Tibial artery (tissue), 4 donors: ENCODE measurements at regions not wholly inside any gene's neighbourhood (a gene's known extent, or its start where the extent isn't known, plus 50 kb on each side); places are given as distances from the start of the nearest gene placed in this dataset.
"Not testable (repeated sequence)": the region's sequence is repeated elsewhere in the genome, so short reads cannot be mapped to it uniquely, and the experiment has no call there.

Source experiments
- DNase-seq, 2 donors: peaks; one replicate each; pipeline ENCODE4 v3.0.0-alpha.2; 2019
- H3K27ac ChIP-seq, 2 donors: fragments of 200-600 bp; sonication (generic) in 1 of 2; 1 replicate in 1 of 2; 2 replicates in 1 of 2; pipeline ENCODE4 v1.5.1; 2018 to 2019; ENCODE audit warnings: mild to moderate bottlenecking in 1 of 2
- H3K27me3 ChIP-seq, 2 donors: fragments of 200-600 bp; sonication (generic) in 1 of 2; one replicate each; pipeline versions ENCODE4 v1.5.1 to v1.6.0; 2016 to 2019
- H3K36me3 ChIP-seq, 3 donors: fragments of 200-600 bp; sonication (generic) in 2 of 3; one replicate each; pipeline ENCODE4 v1.5.1; 2016 to 2019; ENCODE audit warnings: mild to moderate bottlenecking in 2 of 3
- H3K4me1 ChIP-seq, 4 donors: fragments of 200-600 bp; sonication (generic) in 2 of 4; 1 replicate in 3 of 4; 2 replicates in 1 of 4; pipeline ENCODE4 v1.5.1; 2016 to 2019
- H3K4me3 ChIP-seq, 2 donors: fragments of 200-600 bp; sonication (generic) in 1 of 2; 1 replicate in 1 of 2; 2 replicates in 1 of 2; pipeline ENCODE4 v1.5.1; 2018 to 2019; ENCODE audit warnings: mild to moderate bottlenecking in 2 of 2
- H3K9me3 ChIP-seq, 3 donors: fragments of 200-600 bp; sonication (generic) in 1 of 3; one replicate each; pipeline ENCODE4 v1.5.1; 2016 to 2019
- CTCF ChIP-seq, 2 experiments: fragments of 200-600 bp in 1 of 2; fragments of 450-650 bp in 1 of 2; IDR thresholded peaks; one replicate each; pipeline ENCODE4 v1.5.1; 2017 to 2019; ENCODE audit warnings: antibody characterized with exemption in 2 of 2, mild to moderate bottlenecking in 1 of 2, moderate library complexity in 1 of 2
- intact Hi-C: fragments of 100-400 bp; cut with DNase I; formaldehyde crosslinking; loops from one replicate; pipeline ENCODE4 v1.15.0; 2023; ENCODE audit warnings: low total_unique reads

- H3K27ac ChIP-seq: no peak overlapping the region
- no peak overlapping the region for H3K4me3 ChIP-seq
- intact Hi-C loops: no loop called here
- H3K36me3 ChIP-seq: no peaks in the 10 kb centered on the region
- H3K27me3 ChIP-seq: peaks cover 0 to 22% of the 10 kb centered on the region in 2 donors
- H3K4me1 ChIP-seq: no peaks in the 10 kb centered on the region
- TF ChIP-seq CTCF (IDR thresholded peaks at IDR 0.05): no peak
- DNase-seq: no peak
- peaks cover 0 to 44% (median 42%) of the 10 kb centered on the region in 3 donors for H3K9me3 ChIP-seq
These were observed 773.3 kb upstream of the DEFB115 start for GRCh38 chr20:30484009-30484748.

- intact Hi-C loops: no loop called here
- DNase-seq: no peak
- TF ChIP-seq CTCF (IDR thresholded peaks at IDR 0.05): no peak
- Histone ChIP-seq H3K4me1 (no peaks in the 10 kb centered on the region), H3K27ac (no peak overlapping the region), H3K36me3 (no peaks in the 10 kb centered on the region), H3K9me3 (peaks cover 0 to 46% (median 46%) of the 10 kb centered on the region in 3 donors), H3K27me3 (peaks cover 0 to 27% of the 10 kb centered on the region in 2 donors), H3K4me3 (no peak overlapping the region)
These were observed 772.8 kb upstream of the DEFB115 start for GRCh38 chr20:30484749-30485070.

GRCh38 chr20:30485331-30486102, 771.9 kb upstream of the DEFB115 start:
- DNase-seq: no peak
- Histone ChIP-seq H3K9me3 (peaks cover 0 to 47% (median 46%) of the 10 kb centered on the region in 3 donors), H3K4me3 (no peak overlapping the region), H3K36me3 (no peaks in the 10 kb centered on the region), H3K27me3 (peaks cover 0 to 28% of the 10 kb centered on the region in 2 donors), H3K27ac (no peak overlapping the region), H3K4me1 (no peaks in the 10 kb centered on the region)
- intact Hi-C loops: no loop called here
- TF ChIP-seq CTCF (IDR thresholded peaks at IDR 0.05): no peak

- H3K4me3 ChIP-seq: no peak overlapping the region
- TF ChIP-seq CTCF (IDR thresholded peaks at IDR 0.05): no peak
- H3K27ac ChIP-seq: no peak overlapping the region
- DNase-seq: no peak
- H3K9me3 ChIP-seq: peaks cover 0 to 47% (median 43%) of the 10 kb centered on the region in 3 donors
- peaks cover 0 to 28% of the 10 kb centered on the region in 2 donors for H3K27me3 ChIP-seq
- no peaks in the 10 kb centered on the region for H3K4me1 ChIP-seq
- intact Hi-C loops: no loop called here
- H3K36me3 ChIP-seq: no peaks in the 10 kb centered on the region
These were observed 771.4 kb upstream of the DEFB115 start for GRCh38 chr20:30486103-30486478.

- intact Hi-C loops, H3K36me3 ChIP-seq, H3K4me3 ChIP-seq, DNase-seq, H3K27ac ChIP-seq, H3K4me1 ChIP-seq: not testable (repeated sequence)
- Histone ChIP-seq H3K9me3 (peaks cover 0 to 47% (median 43%) of the 10 kb centered on the region in 3 donors), H3K27me3 (peaks cover 0 to 28% of the 10 kb centered on the region in 2 donors)
These were observed 770.0 kb upstream of the DEFB115 start for GRCh38 chr20:30487461-30487860.
